ENCODE measurements at regions not wholly inside any gene's neighbourhood (a gene's known extent, or its start where the extent isn't known, plus 50 kb on each side); places are given as distances from the start of the nearest gene placed in this dataset.

DNA sequence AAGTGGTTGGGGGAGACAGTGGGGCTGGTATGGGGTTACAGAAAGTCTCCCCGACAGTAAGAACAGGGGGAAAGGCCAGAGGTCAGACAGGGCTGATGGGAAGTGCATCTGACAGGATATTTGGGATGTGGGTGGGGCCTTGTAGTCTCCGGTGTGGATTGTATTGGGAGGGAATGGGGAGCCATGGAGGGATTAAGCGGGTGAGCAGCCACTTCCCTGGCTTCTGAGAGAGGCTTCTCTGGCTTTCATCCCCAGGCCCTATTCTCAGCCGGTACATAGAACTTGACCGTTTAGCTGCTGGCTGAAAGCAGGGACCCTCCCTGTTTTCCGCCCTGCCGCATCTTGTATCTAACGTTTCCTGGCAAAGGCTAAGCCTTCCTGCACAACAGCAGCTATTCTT, 222.0 kb upstream of the LHX5 start:
- no peaks in the 10 kb centered on the region for H3K27me3 ChIP-seq
- intact Hi-C loops (cut with DNase I; ENCODE audit: low total_unique reads) = no loop called here
- no peak overlapping the region for H3K27ac ChIP-seq
- H3K4me3 ChIP-seq = no peak overlapping the region
- no peaks in the 10 kb centered on the region for H3K9me3 ChIP-seq
- peaks cover 3% of the 10 kb centered on the region for H3K4me1 ChIP-seq
- no peak for DNase-seq
- TF ChIP-seq, protein P1, sequence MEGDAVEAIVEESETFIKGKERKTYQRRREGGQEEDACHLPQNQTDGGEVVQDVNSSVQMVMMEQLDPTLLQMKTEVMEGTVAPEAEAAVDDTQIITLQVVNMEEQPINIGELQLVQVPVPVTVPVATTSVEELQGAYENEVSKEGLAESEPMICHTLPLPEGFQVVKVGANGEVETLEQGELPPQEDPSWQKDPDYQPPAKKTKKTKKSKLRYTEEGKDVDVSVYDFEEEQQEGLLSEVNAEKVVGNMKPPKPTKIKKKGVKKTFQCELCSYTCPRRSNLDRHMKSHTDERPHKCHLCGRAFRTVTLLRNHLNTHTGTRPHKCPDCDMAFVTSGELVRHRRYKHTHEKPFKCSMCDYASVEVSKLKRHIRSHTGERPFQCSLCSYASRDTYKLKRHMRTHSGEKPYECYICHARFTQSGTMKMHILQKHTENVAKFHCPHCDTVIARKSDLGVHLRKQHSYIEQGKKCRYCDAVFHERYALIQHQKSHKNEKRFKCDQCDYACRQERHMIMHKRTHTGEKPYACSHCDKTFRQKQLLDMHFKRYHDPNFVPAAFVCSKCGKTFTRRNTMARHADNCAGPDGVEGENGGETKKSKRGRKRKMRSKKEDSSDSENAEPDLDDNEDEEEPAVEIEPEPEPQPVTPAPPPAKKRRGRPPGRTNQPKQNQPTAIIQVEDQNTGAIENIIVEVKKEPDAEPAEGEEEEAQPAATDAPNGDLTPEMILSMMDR (IDR thresholded peaks at IDR 0.05) = no peak
- TF ChIP-seq POLR2A (IDR thresholded peaks at IDR 0.05) = no peak
- H3K36me3 ChIP-seq (ENCODE audit: low read depth, missing control alignments) = no peaks in the 10 kb centered on the region
- 56 to 67% methylated on average over 8 of the region's 8 CpGs for WGBS, 2 donors

DNA sequence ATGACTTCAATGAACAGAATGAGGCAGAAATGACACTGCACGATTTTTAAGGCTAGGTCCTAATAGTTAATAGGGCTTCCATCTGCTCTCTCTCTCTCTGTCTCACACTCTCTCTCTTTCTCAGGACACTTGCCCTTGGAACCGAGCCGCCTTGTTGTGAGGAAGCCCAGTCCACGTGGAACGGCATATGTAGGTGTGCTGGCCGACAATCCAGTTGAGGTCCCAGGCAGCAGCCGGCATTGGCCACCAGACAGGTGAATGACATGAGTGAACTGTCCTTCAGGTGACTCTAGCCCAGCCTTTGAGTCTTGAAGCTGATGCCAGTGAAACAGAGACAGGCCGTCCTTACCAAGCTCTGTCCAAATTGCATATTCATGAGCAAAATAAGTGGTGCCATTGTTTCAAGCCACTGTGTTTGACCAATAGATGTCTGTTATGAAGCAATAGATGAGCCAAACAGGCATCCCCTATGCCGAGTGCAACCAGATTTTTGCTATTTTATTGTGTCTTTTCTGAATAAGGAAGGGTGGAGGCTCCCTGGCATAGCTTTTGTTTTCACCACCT, 217.5 kb upstream of the LHX5 start:
- Histone ChIP-seq H3K36me3 (ENCODE audit: low read depth, missing control alignments) (no peaks in the 10 kb centered on the region), H3K27me3 (no peaks in the 10 kb centered on the region), H3K4me3 (no peak overlapping the region), H3K9me3 (no peaks in the 10 kb centered on the region), H3K27ac (no peak overlapping the region), H3K4me1 (peaks cover 3% of the 10 kb centered on the region)
- DNase-seq = no peak
- intact Hi-C loops (cut with DNase I; ENCODE audit: low total_unique reads) = no loop called here
- WGBS, 2 donors = 71 to 75% methylated on average over 9 of the region's 9 CpGs
- TF ChIP-seq POLR2A (IDR thresholded peaks at IDR 0.05) = no peak
- TF ChIP-seq, protein P1 (IDR thresholded peaks at IDR 0.05) = no peak

DNA sequence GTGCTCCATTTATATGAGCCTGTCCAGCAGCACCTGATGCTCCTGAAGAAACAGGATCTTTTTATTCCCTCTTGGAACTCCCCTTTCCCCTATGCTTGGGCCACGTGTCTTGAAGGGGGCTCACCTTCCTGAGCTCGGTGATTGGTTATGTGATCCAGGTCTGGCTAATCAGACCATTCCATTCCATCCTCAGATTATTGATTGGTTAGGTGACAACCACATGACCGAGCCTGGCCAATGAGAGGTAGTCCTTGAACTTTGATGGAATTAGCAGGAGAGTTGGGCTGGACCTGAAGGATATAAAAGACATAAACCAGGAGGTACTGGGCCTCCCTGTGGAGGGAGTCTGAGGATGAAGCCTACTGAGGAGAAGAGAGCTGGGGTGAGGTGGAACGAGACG, 216.6 kb upstream of the LHX5 start:
- no peak for TF ChIP-seq POLR2A (IDR thresholded peaks at IDR 0.05)
- TF ChIP-seq, protein P1 (IDR thresholded peaks at IDR 0.05) = no peak
- peak; percentile 30 for DNase-seq
- WGBS, 2 donors = 50 to 65% methylated on average over 5 of the region's 5 CpGs

DNA sequence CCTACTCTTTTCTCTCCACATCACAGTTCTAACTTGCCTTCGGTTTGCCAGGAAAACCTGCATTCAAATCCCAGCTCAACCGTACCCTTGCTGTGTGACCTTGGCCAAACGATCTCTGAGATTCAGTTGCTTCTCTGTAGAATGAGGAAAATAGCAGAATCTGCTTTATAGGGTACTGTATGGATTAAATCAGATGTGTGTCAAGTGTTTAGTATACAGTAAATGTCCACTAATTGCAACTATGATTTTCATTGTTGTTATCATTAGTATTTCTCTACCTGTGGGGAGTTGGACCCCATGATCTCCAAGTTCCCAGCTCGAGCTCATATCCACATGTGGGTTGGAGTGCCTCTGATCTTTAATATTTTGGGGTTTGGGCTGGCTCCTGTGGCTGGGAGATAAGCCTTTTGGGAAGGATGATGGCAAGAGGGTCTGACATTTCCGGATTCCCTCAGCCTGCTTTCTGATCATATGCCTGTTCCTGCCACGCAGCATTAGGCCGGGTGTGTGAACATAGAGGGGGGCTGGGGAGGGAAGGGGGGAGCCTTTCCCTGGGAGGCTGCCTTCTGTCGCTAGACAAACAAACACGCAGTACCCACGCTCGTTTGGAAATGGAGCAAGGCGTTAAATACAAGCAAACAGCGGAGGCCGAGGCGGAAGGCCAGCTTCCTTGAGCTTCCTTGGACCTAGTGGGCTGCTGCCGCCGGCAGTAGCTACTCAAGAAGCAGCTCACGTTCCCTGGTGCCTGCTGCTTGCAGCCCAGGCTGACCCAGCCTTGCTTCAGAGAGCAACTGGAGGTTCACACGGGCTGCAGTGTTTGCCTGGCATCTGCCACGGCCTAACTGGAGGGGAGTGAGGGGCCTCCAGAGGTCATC, 213.5 kb upstream of the LHX5 start:
- Histone ChIP-seq H3K4me1 (no peaks in the 10 kb centered on the region), H3K27ac (no peak overlapping the region), H3K4me3 (no peak overlapping the region), H3K36me3 (ENCODE audit: low read depth, missing control alignments) (no peaks in the 10 kb centered on the region), H3K9me3 (no peaks in the 10 kb centered on the region), H3K27me3 (no peaks in the 10 kb centered on the region)
- intact Hi-C loops (cut with DNase I; ENCODE audit: low total_unique reads) = no loop called here
- 64 to 70% methylated on average over 18 to 20 of the region's 20 CpGs for WGBS, 2 donors
- TF ChIP-seq, protein P1 (IDR thresholded peaks at IDR 0.05) = no peak
- DNase-seq = no peak

More for the DNA sequence above, 216.6 kb upstream of the LHX5 start:
- H3K36me3 ChIP-seq (ENCODE audit: low read depth, missing control alignments) = no peaks in the 10 kb centered on the region
- no peak overlapping the region for H3K4me3 ChIP-seq
- peaks cover 3% of the 10 kb centered on the region for H3K4me1 ChIP-seq
- no peak overlapping the region for H3K27ac ChIP-seq
- no peaks in the 10 kb centered on the region for H3K9me3 ChIP-seq
- intact Hi-C loops (cut with DNase I; ENCODE audit: low total_unique reads) = no loop called here
- H3K27me3 ChIP-seq = no peaks in the 10 kb centered on the region

Measured in testis (tissue), 2 donors.